Sigmoid colon (tissue), 6 donors: ENCODE measurements at regions not wholly inside any gene's neighbourhood (a gene's known extent, or its start where the extent isn't known, plus 50 kb on each side); places are given as distances from the start of the nearest gene placed in this dataset.

Experiments used
- DNase-seq: peaks from one replicate; pipeline ENCODE4 v3.0.0-alpha.2; 2019
- H3K27ac ChIP-seq, 4 donors: fragments of 200-600 bp; sonication (generic); one replicate each; pipeline ENCODE4 v1.5.1; 2016 to 2019; ENCODE audit warnings: mild to moderate bottlenecking in 1 of 4
- H3K27me3 ChIP-seq, 3 donors: fragments of 200-600 bp; sonication (generic); one replicate each; pipeline ENCODE4 v1.5.1; 2019; ENCODE audit warnings: mild to moderate bottlenecking in 1 of 3
- H3K36me3 ChIP-seq, 4 donors: fragments of 200-600 bp; sonication (generic); one replicate each; pipeline ENCODE4 v1.5.1; 2016 to 2019
- H3K4me1 ChIP-seq, 4 donors: fragments of 200-600 bp; sonication (generic); one replicate each; pipeline ENCODE4 v1.5.1; 2017 to 2019
- H3K4me3 ChIP-seq, 4 donors: fragments of 200-600 bp; sonication (generic); one replicate each; pipeline ENCODE4 v1.5.1; 2017 to 2019; ENCODE audit warnings: mild to moderate bottlenecking in 2 of 4, moderate library complexity in 1 of 4
- H3K9me3 ChIP-seq, 4 donors: fragments of 200-600 bp in 3 of 4; sonication (generic) in 3 of 4; one replicate each; pipeline versions ENCODE4 v1.5.1 to v1.6.1; 2013 to 2019
- CTCF ChIP-seq, 4 experiments: fragments of 450-650 bp in 3 of 4; fragments of 200-600 bp in 1 of 4; IDR thresholded peaks; one replicate each; pipeline ENCODE4 v1.5.1; 2016 to 2019; ENCODE audit warnings: antibody characterized with exemption in 4 of 4, mild to moderate bottlenecking in 3 of 4, moderate library complexity in 2 of 4
- EP300 ChIP-seq, 4 donors: sonication (generic); formaldehyde crosslinking; IDR thresholded peaks; one replicate each; pipeline ENCODE4 v1.6.1; 2017; ENCODE audit warnings: antibody characterized with exemption in 4 of 4
- POLR2A ChIP-seq, 2 donors: fragments of 450-650 bp; IDR thresholded peaks; one replicate each; pipeline ENCODE4 v1.6.1; 2016; ENCODE audit warnings: antibody characterized with exemption in 2 of 2, mild to moderate bottlenecking in 2 of 2, moderate library complexity in 2 of 2
- POLR2AphosphoS5 ChIP-seq, 4 donors: sonication (generic); formaldehyde crosslinking; IDR thresholded peaks; one replicate each; pipeline ENCODE4 v1.6.1; 2017; ENCODE audit warnings: antibody characterized with exemption in 4 of 4
- WGBS, 2 donors: extraction: QIAGEN DNeasy Blood & Tissue Kit; methylation state at CpG; one replicate each; pipeline ENCODE4 v1.1.7; 2013; 5-methylcytosine and 5-hydroxymethylcytosine counted together
- intact Hi-C: fragments of 100-400 bp; cut with DNase I; formaldehyde crosslinking; loops from one replicate; pipeline ENCODE4 v1.15.1; 2023
- donor health status: healthy with polysubstance abuse.
- donor health status: healthy.

- no peaks in the 10 kb centered on the region for H3K36me3 ChIP-seq
- no peaks in the 10 kb centered on the region for H3K9me3 ChIP-seq
- no peaks in the 10 kb centered on the region for H3K27me3 ChIP-seq
- intact Hi-C loops: no loop called here
- WGBS, 2 donors: 88 to 90% methylated on average over 2 of the region's 2 CpGs
- no peak overlapping the region for H3K27ac ChIP-seq
- H3K4me3 ChIP-seq: no peak overlapping the region
- no peaks in the 10 kb centered on the region for H3K4me1 ChIP-seq
- TF ChIP-seq EP300 (IDR thresholded peaks at IDR 0.05): no peak
- no peak for TF ChIP-seq CTCF (IDR thresholded peaks at IDR 0.05)
- TF ChIP-seq POLR2A (IDR thresholded peaks at IDR 0.05): no peak
- no peak for TF ChIP-seq POLR2AphosphoS5 (IDR thresholded peaks at IDR 0.05)
- no peak for DNase-seq
Observed at GRCh38 chr5:164860896-164861295, 1355.5 kb downstream of the MAT2B start.

- no peaks in the 10 kb centered on the region for H3K36me3 ChIP-seq
- no peak overlapping the region for H3K4me3 ChIP-seq
- intact Hi-C loops: no loop called here
- TF ChIP-seq POLR2A (IDR thresholded peaks at IDR 0.05) (no peak), POLR2AphosphoS5 (IDR thresholded peaks at IDR 0.05) (no peak), CTCF (IDR thresholded peaks at IDR 0.05) (no peak), EP300 (IDR thresholded peaks at IDR 0.05) (no peak)
- no peak for DNase-seq
- WGBS, 2 donors: 71 to 73% methylated on average over 1 of the region's 1 CpG
- H3K27ac ChIP-seq: no peak overlapping the region
- H3K4me1 ChIP-seq: no peaks in the 10 kb centered on the region
- H3K9me3 ChIP-seq: no peaks in the 10 kb centered on the region
- H3K27me3 ChIP-seq: no peaks in the 10 kb centered on the region
Observed at GRCh38 chr5:164861610-164862009, 1356.2 kb downstream of the MAT2B start.

GRCh38 chr5:164868761-164869160 lies 1363.3 kb downstream of the MAT2B start:
- no peak overlapping the region for H3K27ac ChIP-seq
- H3K36me3 ChIP-seq: no peaks in the 10 kb centered on the region
- no peak for DNase-seq
- intact Hi-C loops: no loop called here
- H3K9me3 ChIP-seq: no peaks in the 10 kb centered on the region
- no peaks in the 10 kb centered on the region for H3K4me1 ChIP-seq
- no peaks in the 10 kb centered on the region for H3K27me3 ChIP-seq
- TF ChIP-seq POLR2A (IDR thresholded peaks at IDR 0.05) (no peak), CTCF (IDR thresholded peaks at IDR 0.05) (no peak), POLR2AphosphoS5 (IDR thresholded peaks at IDR 0.05) (no peak), EP300 (IDR thresholded peaks at IDR 0.05) (no peak)
- no peak overlapping the region for H3K4me3 ChIP-seq

- no peak for DNase-seq
- Histone ChIP-seq H3K27ac (no peak overlapping the region), H3K27me3 (no peaks in the 10 kb centered on the region), H3K4me3 (no peak overlapping the region), H3K36me3 (no peaks in the 10 kb centered on the region), H3K9me3 (no peaks in the 10 kb centered on the region), H3K4me1 (no peaks in the 10 kb centered on the region)
- intact Hi-C loops: no loop called here
- WGBS, 2 donors: 84 to 92% methylated on average over 4 of the region's 4 CpGs
- no peak for TF ChIP-seq CTCF (IDR thresholded peaks at IDR 0.05)
- no peak for TF ChIP-seq POLR2A (IDR thresholded peaks at IDR 0.05)
- no peak for TF ChIP-seq EP300 (IDR thresholded peaks at IDR 0.05)
- TF ChIP-seq POLR2AphosphoS5 (IDR thresholded peaks at IDR 0.05): no peak
Observed at GRCh38 chr5:164869325-164869724, 1363.9 kb downstream of the MAT2B start.

- TF ChIP-seq POLR2A (IDR thresholded peaks at IDR 0.05) (no peak), EP300 (IDR thresholded peaks at IDR 0.05) (no peak), CTCF (IDR thresholded peaks at IDR 0.05) (no peak), POLR2AphosphoS5 (IDR thresholded peaks at IDR 0.05) (no peak)
- no peaks in the 10 kb centered on the region for H3K4me1 ChIP-seq
- intact Hi-C loops: no loop called here
- no peaks in the 10 kb centered on the region for H3K27me3 ChIP-seq
- peaks cover 0 to 9% (median 0%) of the 10 kb centered on the region in 4 donors for H3K9me3 ChIP-seq
- no peak overlapping the region for H3K4me3 ChIP-seq
- H3K36me3 ChIP-seq: no peaks in the 10 kb centered on the region
- H3K27ac ChIP-seq: no peak overlapping the region
- 13 to 74% methylated on average over 1 of the region's 1 CpG for WGBS, 2 donors
- DNase-seq: no peak
Observed at GRCh38 chr5:164876793-164877192, 1371.4 kb downstream of the MAT2B start.
